HG03460 (cell line): ENCODE measurements at regions not wholly inside any gene's neighbourhood (a gene's known extent, or its start where the extent isn't known, plus 50 kb on each side); places are given as distances from the start of the nearest gene placed in this dataset.

ENCODE experiments used
- ATAC-seq: cut with Tn5 transposase; IDR thresholded peaks from one replicate; pipeline ENCODE4 v1.9.1; 2021; ENCODE audit not compliant: unreplicated experiment

DNA sequence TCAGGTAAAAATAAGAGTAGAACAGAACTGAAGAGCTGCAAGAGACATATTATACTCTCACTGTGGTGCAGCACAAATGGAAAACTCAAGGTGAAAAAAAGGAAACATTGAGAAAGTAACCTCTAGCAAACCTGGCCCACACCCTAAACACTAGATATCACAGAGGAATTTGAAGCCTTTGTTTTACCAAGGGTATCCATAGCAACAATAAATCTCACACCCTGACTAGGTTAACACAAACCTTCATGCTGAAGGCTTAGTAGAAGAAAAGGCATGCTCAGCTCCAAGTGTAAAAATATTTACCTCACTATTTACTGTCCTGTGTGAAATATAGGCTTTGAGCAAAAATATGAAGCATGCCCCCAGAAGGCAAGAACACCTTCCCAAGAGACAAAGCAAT is 61.9 kb upstream of the TAB3 start:
- ATAC-seq, result no peak

DNA sequence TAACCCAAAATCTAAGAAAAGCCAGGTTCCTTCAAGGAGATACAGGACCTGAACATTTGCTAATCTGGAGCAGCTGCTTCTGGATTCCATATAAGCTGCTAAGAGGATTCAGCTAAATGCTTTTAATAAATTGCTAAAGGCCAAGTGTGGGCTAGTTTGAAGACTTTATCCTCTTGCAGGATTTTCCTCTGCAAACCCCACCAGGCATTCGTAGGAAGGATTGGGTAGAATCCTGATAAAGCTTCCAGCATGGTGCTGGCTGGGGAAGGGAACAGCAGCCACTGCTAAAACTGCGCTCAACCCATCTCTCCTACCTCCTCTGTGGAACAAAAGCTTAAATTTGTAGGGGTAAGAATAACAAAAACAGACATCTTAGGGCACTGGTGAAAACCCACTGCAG is 61.3 kb upstream of the TAB3 start:
- no peak for ATAC-seq

DNA sequence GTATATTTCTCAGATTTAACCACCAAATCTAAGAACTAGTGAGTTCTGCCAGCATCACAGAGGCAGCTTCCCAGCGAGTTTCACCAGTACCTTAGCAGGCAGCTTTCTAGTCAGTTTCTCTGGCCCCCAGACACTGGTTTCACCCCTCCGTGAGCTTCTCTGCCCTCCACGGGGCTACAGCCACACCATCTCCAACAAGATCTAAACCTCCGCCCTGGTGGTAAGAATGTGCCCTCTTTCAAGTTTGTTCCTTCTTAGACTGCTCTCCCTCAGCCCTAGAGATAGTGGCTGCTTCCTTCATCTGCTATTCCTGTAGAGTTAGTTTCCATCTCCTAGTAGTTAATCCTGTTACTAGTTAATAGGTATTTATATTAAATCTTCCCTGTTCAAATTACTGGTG is 60.5 kb upstream of the TAB3 start:
- ATAC-seq, result no peak

DNA sequence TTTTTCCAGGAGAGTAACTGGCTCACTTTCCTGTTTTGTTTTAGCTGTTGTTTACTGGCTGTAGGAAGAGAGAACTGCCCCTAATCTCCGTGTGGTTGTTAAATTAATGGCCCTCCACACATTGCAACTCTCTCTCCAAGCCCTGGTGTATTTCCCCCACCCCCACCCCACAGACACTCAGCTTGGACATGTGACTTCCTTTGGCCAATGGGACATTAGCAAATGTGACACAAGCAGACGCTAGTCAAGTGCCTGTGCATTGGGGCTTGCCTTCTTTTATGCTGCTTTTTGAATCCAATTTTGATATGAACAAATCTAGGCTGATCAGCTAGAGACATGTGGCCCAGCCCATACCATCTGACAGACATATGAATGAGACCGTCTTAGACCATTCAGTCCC is 59.6 kb upstream of the TAB3 start:
- no peak for ATAC-seq

GRCh38 chrX:30948051-30948450 is 59.0 kb upstream of the TAB3 start:
- ATAC-seq, result no peak

DNA sequence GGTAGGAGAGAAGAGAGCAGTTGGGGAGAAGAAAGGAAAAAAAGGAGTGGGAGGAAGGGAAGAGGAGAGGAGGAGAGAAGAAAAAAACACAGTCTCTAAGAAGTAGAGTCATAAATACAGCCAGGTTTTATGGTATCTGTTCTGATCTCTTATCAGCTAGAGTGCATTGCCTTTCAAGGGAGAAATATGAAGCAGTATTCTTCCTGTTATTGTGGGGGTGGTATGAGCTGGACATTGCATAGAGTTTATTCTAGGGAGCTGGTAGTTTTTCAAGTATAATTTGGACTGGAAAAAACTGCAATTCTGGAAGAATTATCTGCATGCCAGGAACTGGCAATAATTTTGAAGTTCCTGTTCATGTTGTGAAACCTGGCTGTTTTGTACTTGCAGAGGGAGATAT is 54.9 kb upstream of the TAB3 start:
- ATAC-seq, result no peak

DNA sequence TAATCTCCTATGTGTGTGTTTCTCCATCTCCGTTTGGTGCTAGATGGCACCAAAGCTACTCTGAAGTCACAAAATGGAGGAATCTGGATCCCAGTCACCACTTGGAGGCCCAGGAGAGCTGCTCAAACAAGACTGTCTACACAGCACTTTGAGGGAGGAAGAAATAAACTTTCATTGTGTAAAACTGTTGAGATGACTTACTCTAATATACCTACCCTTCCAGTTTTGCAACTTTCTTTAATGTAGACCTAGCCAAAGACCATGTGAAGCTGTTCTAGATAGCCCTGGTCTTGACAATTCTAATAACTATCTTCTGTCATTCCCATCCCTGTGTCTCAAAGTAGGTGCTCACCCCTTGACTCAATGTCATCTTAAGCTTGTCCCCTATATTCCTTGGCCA is 52.8 kb upstream of the TAB3 start:
- ATAC-seq, result no peak

DNA sequence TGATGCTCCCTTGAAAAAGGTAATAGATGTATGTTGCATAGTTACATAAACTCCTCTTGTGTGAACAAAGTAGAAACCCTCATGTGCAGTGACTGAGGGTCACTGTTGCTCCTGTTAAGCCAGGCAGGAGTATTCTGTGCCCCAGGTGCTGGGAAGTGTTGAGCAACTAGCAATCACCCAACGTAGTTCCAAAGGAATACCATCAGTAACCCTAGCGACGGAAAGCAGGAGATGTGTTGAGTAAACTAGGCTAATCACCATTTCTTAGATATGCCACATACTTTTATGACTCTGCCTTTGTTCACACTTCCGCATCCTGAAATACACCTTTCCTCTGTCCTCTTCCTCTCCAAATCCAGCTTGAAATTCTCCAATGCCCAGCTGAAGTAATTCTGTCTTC is 50.9 kb upstream of the TAB3 start:
- ATAC-seq, result no peak
